GM23338 (cell line): ENCODE measurements at regions not wholly inside any gene's neighbourhood (a gene's known extent, or its start where the extent isn't known, plus 50 kb on each side); places are given as distances from the start of the nearest gene placed in this dataset.

Experiments
- ATAC-seq: fragments of 200-7000 bp; cut with Tn5 transposase; 3 replicates; pipeline ENCODE4 v1.9.1; 2020
- DNase-seq: peaks from one replicate; pipeline ENCODE4 v3.0.0-alpha.2; 2015; ENCODE audit warnings: low spot score
- H2AFZ ChIP-seq: fragments of 200-600 bp; sonication (generic); 2 replicates; pipeline ENCODE4 v1.8.0; 2016; ENCODE audit warnings: antibody characterized with exemption, mild to moderate bottlenecking, moderate library complexity
- H3F3A ChIP-seq: fragments of 200-600 bp; sonication (generic); replicated peaks from 2 replicates; pipeline ENCODE4 v1.8.0; 2017; ENCODE audit warnings: antibody characterized with exemption, mixed run types, low read depth
- H3K27ac ChIP-seq: fragments of 200-600 bp; sonication (generic); 2 replicates; pipeline ENCODE4 v1.6.1; 2016; ENCODE audit warnings: low read depth
- H3K27me3 ChIP-seq: fragments of 200-600 bp; sonication (generic); 2 replicates; pipeline ENCODE4 v1.8.0; 2016; ENCODE audit warnings: mild to moderate bottlenecking, mixed run types, moderate library complexity; ENCODE audit not compliant: insufficient read depth
- H3K36me3 ChIP-seq: fragments of 200-600 bp; sonication (generic); 2 replicates; pipeline ENCODE4 v1.8.0; 2016; ENCODE audit warnings: mild to moderate bottlenecking; ENCODE audit not compliant: insufficient read depth
- H3K4me1 ChIP-seq: fragments of 200-600 bp; sonication (generic); 2 replicates; pipeline ENCODE4 v1.8.0; 2016; ENCODE audit warnings: mild to moderate bottlenecking, moderate library complexity; ENCODE audit not compliant: insufficient read depth
- H3K4me2 ChIP-seq: fragments of 200-600 bp; sonication (generic); 2 replicates; pipeline ENCODE4 v1.7.1; 2017; ENCODE audit warnings: mixed run types
- H3K4me3 ChIP-seq: fragments of 200-600 bp; sonication (generic); 2 replicates; pipeline ENCODE4 v1.6.1; 2016; ENCODE audit warnings: mixed run types
- H3K79me2 ChIP-seq: fragments of 200-600 bp; sonication (generic); replicated peaks from 2 replicates; pipeline ENCODE4 v1.8.0; 2017; ENCODE audit warnings: mild to moderate bottlenecking; ENCODE audit not compliant: insufficient read depth
- H3K9me2 ChIP-seq: fragments of 200-600 bp; sonication (generic); 2 replicates; pipeline ENCODE4 v1.8.0; 2017; ENCODE audit not compliant: insufficient read depth
- H4K20me1 ChIP-seq: fragments of 200-600 bp; sonication (generic); replicated peaks from 2 replicates; pipeline ENCODE4 v1.8.0; 2017; ENCODE audit warnings: mild to moderate bottlenecking; ENCODE audit not compliant: insufficient read depth
- H3K27ac Mint-ChIP-seq: 2 replicates; pipeline ENCODE4 v1.8.0; 2020; ENCODE audit warnings: inconsistent platforms, mild to moderate bottlenecking, moderate library complexity, mixed read lengths
- H3K27me3 Mint-ChIP-seq: 3 replicates; pipeline ENCODE4 v1.8.0; 2022; ENCODE audit warnings: low read depth, mild to moderate bottlenecking, moderate library complexity, mixed read lengths, inconsistent platforms; ENCODE audit not compliant: insufficient read depth, poor library complexity
- H3K36me3 Mint-ChIP-seq: 3 replicates; pipeline ENCODE4 v1.8.0; 2021; ENCODE audit warnings: low read depth, mild to moderate bottlenecking, inconsistent platforms, moderate library complexity, mixed read lengths
- H3K4me1 Mint-ChIP-seq: 3 replicates; pipeline ENCODE4 v1.8.0; 2020; ENCODE audit warnings: mild to moderate bottlenecking, inconsistent platforms, mixed read lengths
- H3K4me3 Mint-ChIP-seq: 3 replicates; pipeline ENCODE4 v1.8.0; 2021; ENCODE audit warnings: moderate library complexity, mild to moderate bottlenecking, inconsistent platforms, mixed read lengths
- H3K9me3 Mint-ChIP-seq: 3 replicates; pipeline ENCODE4 v1.8.0; 2020; ENCODE audit warnings: moderate library complexity, mild to moderate bottlenecking, inconsistent platforms, mixed read lengths
- CREB1 ChIP-seq: fragments of 250-450 bp; sonication (Bioruptor Pico); IDR thresholded peaks from 2 replicates; pipeline ENCODE4 v1.5.0; 2020; ENCODE audit warnings: low read depth, mild to moderate bottlenecking, moderate library complexity
- CTCF ChIP-seq, 2 experiments: fragments of 200-600 bp in 1 of 2; sonication (generic) in 1 of 2; conservative IDR thresholded peaks; 2 replicates each; pipeline versions ENCODE4 v1.5.1 to v1.6.1; 2016 to 2017; ENCODE audit warnings: antibody characterized with exemption in 2 of 2, low read depth in 2 of 2, mild to moderate bottlenecking in 2 of 2, moderate library complexity in 1 of 2
- EZH2 ChIP-seq: fragments of 200-600 bp; sonication (generic); IDR thresholded peaks from one replicate; pipeline ENCODE4 v1.8.0; 2017; ENCODE audit warnings: antibody characterized with exemption, mild to moderate bottlenecking, low read depth; ENCODE audit not compliant: unreplicated experiment
- NANOG ChIP-seq: IDR thresholded peaks from 2 replicates; pipeline ENCODE4 v1.6.1; 2016; ENCODE audit warnings: antibody characterized with exemption, borderline replicate concordance
- POLR2AphosphoS5 ChIP-seq: IDR thresholded peaks from 2 replicates; pipeline ENCODE4 v1.6.1; 2016; ENCODE audit warnings: antibody characterized with exemption, low read depth
- ZNF331 ChIP-seq: fragments of 250-450 bp; sonication (Bioruptor Pico); IDR thresholded peaks from 2 replicates; pipeline ENCODE4 v1.5.0; 2020; ENCODE audit warnings: low read depth, mild to moderate bottlenecking, moderate library complexity
- ZNF462 ChIP-seq: fragments of 250-450 bp; sonication (Bioruptor Pico); IDR thresholded peaks from 2 replicates; pipeline ENCODE4 v1.5.0; 2020; ENCODE audit warnings: mild to moderate bottlenecking, moderate library complexity

GRCh38 chr5:85663708-85664031 is 954.1 kb upstream of the COX7C start:
- H4K20me1 ChIP-seq, result no peaks in the 10 kb centered on the region
- ATAC-seq, result no peak
- H3K4me3 Mint-ChIP-seq, result no peak overlapping the region
- no peak for DNase-seq
- TF ChIP-seq CREB1 (CRISPR knock-in tag) (no peak), NANOG (no peak), POLR2AphosphoS5 (no peak), EZH2 (no peak), ZNF462 (CRISPR knock-in tag) (no peak), ZNF331 (CRISPR knock-in tag) (no peak), CTCF (conservative IDR thresholded peaks at IDR 0.05; ENCODE audit: low read depth in 2 of 2) (no peak)
- 0 out of 3 replicates have a peak, but pooled peaks cover 4% of the 10 kb centered on the region for H3K9me3 Mint-ChIP-seq
- H3F3A ChIP-seq, result no peaks in the 10 kb centered on the region
- H3K4me1 Mint-ChIP-seq, result no peaks in the 10 kb centered on the region
- no peaks in the 10 kb centered on the region for H3K79me2 ChIP-seq
- peak overlapping the region; percentile 92 for H2AFZ ChIP-seq
- H3K27ac ChIP-seq, result no peak overlapping the region
- H3K27ac Mint-ChIP-seq, result no peak overlapping the region
- no peaks in the 10 kb centered on the region for H3K27me3 Mint-ChIP-seq
- no peaks in the 10 kb centered on the region for H3K4me1 ChIP-seq
- no peak overlapping the region for H3K4me3 ChIP-seq
- H3K36me3 Mint-ChIP-seq, result peaks cover 3% of the 10 kb centered on the region; the same call in 1 of the 3 replicates
- H3K27me3 ChIP-seq, result no peaks in the 10 kb centered on the region
- H3K9me2 ChIP-seq, result no peaks in the 10 kb centered on the region; the same call in 1 of the 2 replicates
- H3K36me3 ChIP-seq, result no peaks in the 10 kb centered on the region
- no peak overlapping the region for H3K4me2 ChIP-seq
